DOHH2 (cell line): ENCODE measurements at regions not wholly inside any gene's neighbourhood (a gene's known extent, or its start where the extent isn't known, plus 50 kb on each side); places are given as distances from the start of the nearest gene placed in this dataset.

Experiments
- H3F3A ChIP-seq: fragments of 200-600 bp; sonication (generic), shearing (Covaris generic); 2 replicates; pipeline ENCODE4 v1.6.0; 2016; ENCODE audit warnings: antibody characterized with exemption, mild to moderate bottlenecking; ENCODE audit not compliant: control insufficient read depth, insufficient read depth
- H3K27ac ChIP-seq: fragments of 200-600 bp; sonication (generic); 2 replicates; pipeline ENCODE4 v1.5.1; 2014; ENCODE audit warnings: low read depth, mild to moderate bottlenecking, low read length, moderate library complexity
- H3K27me3 ChIP-seq: fragments of 200-600 bp; sonication (generic); 2 replicates; pipeline ENCODE4 v1.6.1; 2014; ENCODE audit warnings: mild to moderate bottlenecking, low read length, mixed read lengths; ENCODE audit not compliant: control insufficient read depth
- H3K36me3 ChIP-seq: fragments of 200-600 bp; sonication (generic); 2 replicates; pipeline ENCODE4 v1.6.1; 2014; ENCODE audit warnings: mild to moderate bottlenecking, low read length, moderate library complexity, mixed read lengths; ENCODE audit not compliant: control insufficient read depth
- H3K4me1 ChIP-seq: fragments of 200-600 bp; sonication (generic); 2 replicates; pipeline ENCODE4 v1.6.1; 2014; ENCODE audit warnings: mild to moderate bottlenecking, low read length, mixed read lengths; ENCODE audit not compliant: control insufficient read depth
- H3K4me2 ChIP-seq: fragments of 200-600 bp; sonication (generic); 2 replicates; pipeline ENCODE4 v1.6.0; 2014; ENCODE audit warnings: mild to moderate bottlenecking, low read length, moderate library complexity
- H3K4me3 ChIP-seq: fragments of 200-600 bp; sonication (generic); 2 replicates; pipeline ENCODE4 v1.5.1; 2014; ENCODE audit warnings: mild to moderate bottlenecking, low read length, mixed read lengths
- H3K79me2 ChIP-seq: fragments of 200-600 bp; sonication (generic); 2 replicates; pipeline ENCODE4 v1.6.1; 2014; ENCODE audit warnings: mild to moderate bottlenecking, low read length, mixed read lengths; ENCODE audit not compliant: control insufficient read depth
- H3K9me2 ChIP-seq: fragments of 200-600 bp; sonication (generic); replicated peaks from 2 replicates; pipeline ENCODE4 v1.6.1; 2014; ENCODE audit warnings: mild to moderate bottlenecking, low read length, mixed read lengths; ENCODE audit not compliant: control insufficient read depth
- H3K9me3 ChIP-seq: fragments of 200-600 bp; sonication (generic); 2 replicates; pipeline ENCODE4 v1.6.1; 2014; ENCODE audit warnings: antibody characterized with exemption, low read length, mixed read lengths; ENCODE audit not compliant: control insufficient read depth, insufficient read depth
- H4K20me1 ChIP-seq: fragments of 200-600 bp; sonication (generic); 2 replicates; pipeline ENCODE4 v1.6.0; 2014; ENCODE audit warnings: low read depth, mild to moderate bottlenecking, antibody characterized with exemption, low read length, moderate library complexity; ENCODE audit not compliant: control insufficient read depth, insufficient read depth
- EZH2phosphoT487 ChIP-seq: fragments of 200-600 bp; sonication (generic); IDR thresholded peaks from 2 replicates; pipeline ENCODE4 v1.6.1; 2017; ENCODE audit warnings: borderline replicate concordance, mild to moderate bottlenecking, antibody characterized with exemption, low read length, moderate library complexity, mixed read lengths
- TF ChIP-seq, protein P1 (sequence below): fragments of 200-600 bp; sonication (generic); IDR thresholded peaks from one replicate; pipeline ENCODE4 v1.5.1; 2014; ENCODE audit warnings: antibody characterized with exemption, mild to moderate bottlenecking, low read depth, low read length; ENCODE audit not compliant: poor library complexity, severe bottlenecking

DNA sequence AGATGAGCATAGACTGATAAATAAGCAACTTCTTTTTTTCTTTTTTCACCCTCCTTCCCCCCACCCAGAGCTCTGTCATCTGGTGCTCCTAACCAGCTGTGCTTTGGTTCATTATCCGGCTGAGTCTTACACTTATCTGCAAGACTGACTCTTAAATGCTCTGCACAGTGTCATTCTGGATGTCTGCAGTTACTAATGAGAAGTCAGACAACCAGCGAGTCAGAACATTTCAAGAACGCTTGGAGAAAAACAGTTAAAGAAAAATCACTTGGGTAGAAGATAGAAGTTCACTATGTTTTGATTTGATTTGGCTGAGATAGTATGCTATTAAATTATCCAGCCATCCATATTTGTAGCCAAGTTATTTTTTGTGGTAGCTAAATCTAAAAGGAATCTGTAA lies 328.9 kb upstream of the PRICKLE1 start:
- no peaks in the 10 kb centered on the region for H3K9me3 ChIP-seq
- TF ChIP-seq EZH2phosphoT487: no peak
- TF ChIP-seq, protein P1, sequence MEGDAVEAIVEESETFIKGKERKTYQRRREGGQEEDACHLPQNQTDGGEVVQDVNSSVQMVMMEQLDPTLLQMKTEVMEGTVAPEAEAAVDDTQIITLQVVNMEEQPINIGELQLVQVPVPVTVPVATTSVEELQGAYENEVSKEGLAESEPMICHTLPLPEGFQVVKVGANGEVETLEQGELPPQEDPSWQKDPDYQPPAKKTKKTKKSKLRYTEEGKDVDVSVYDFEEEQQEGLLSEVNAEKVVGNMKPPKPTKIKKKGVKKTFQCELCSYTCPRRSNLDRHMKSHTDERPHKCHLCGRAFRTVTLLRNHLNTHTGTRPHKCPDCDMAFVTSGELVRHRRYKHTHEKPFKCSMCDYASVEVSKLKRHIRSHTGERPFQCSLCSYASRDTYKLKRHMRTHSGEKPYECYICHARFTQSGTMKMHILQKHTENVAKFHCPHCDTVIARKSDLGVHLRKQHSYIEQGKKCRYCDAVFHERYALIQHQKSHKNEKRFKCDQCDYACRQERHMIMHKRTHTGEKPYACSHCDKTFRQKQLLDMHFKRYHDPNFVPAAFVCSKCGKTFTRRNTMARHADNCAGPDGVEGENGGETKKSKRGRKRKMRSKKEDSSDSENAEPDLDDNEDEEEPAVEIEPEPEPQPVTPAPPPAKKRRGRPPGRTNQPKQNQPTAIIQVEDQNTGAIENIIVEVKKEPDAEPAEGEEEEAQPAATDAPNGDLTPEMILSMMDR: no peak
- H3K27me3 ChIP-seq: no peaks in the 10 kb centered on the region
- no peak overlapping the region for H3K27ac ChIP-seq
- H3K79me2 ChIP-seq: no peaks in the 10 kb centered on the region
- no peaks in the 10 kb centered on the region for H3K4me1 ChIP-seq
- no peaks in the 10 kb centered on the region for H3K9me2 ChIP-seq
- H3F3A ChIP-seq: no peaks in the 10 kb centered on the region
- H3K36me3 ChIP-seq: no peaks in the 10 kb centered on the region
- H4K20me1 ChIP-seq: no peaks in the 10 kb centered on the region
- H3K4me2 ChIP-seq: no peak overlapping the region
- no peak overlapping the region for H3K4me3 ChIP-seq

GRCh38 chr12:42916143-42916542 lies 326.6 kb upstream of the PRICKLE1 start:
- Histone ChIP-seq H3K27ac (no peak overlapping the region), H3K4me1 (no peaks in the 10 kb centered on the region), H3K9me3 (no peaks in the 10 kb centered on the region), H3K27me3 (no peaks in the 10 kb centered on the region), H3K79me2 (no peaks in the 10 kb centered on the region), H3K36me3 (no peaks in the 10 kb centered on the region), H3F3A (no peaks in the 10 kb centered on the region), H3K4me3 (no peak overlapping the region), H3K4me2 (no peak overlapping the region), H3K9me2 (no peaks in the 10 kb centered on the region), H4K20me1 (no peaks in the 10 kb centered on the region)
- TF ChIP-seq, protein P1: no peak
- TF ChIP-seq EZH2phosphoT487: no peak

- H4K20me1 ChIP-seq: no peaks in the 10 kb centered on the region
- no peak overlapping the region for H3K4me3 ChIP-seq
- H3F3A ChIP-seq: no peaks in the 10 kb centered on the region
- TF ChIP-seq, protein P1: no peak
- TF ChIP-seq EZH2phosphoT487: no peak
- no peaks in the 10 kb centered on the region for H3K27me3 ChIP-seq
- H3K9me2 ChIP-seq: no peaks in the 10 kb centered on the region
- no peaks in the 10 kb centered on the region for H3K79me2 ChIP-seq
- H3K27ac ChIP-seq: no peak overlapping the region
- no peaks in the 10 kb centered on the region for H3K4me1 ChIP-seq
- H3K36me3 ChIP-seq: no peaks in the 10 kb centered on the region
- no peaks in the 10 kb centered on the region for H3K9me3 ChIP-seq
- H3K4me2 ChIP-seq: no peak overlapping the region
Observed at GRCh38 chr12:42915426-42915825, 325.9 kb upstream of the PRICKLE1 start.

- Histone ChIP-seq H3K9me2 (no peaks in the 10 kb centered on the region), H4K20me1 (no peaks in the 10 kb centered on the region), H3K4me1 (no peaks in the 10 kb centered on the region), H3K4me3 (no peak overlapping the region), H3K36me3 (no peaks in the 10 kb centered on the region), H3K27me3 (no peaks in the 10 kb centered on the region), H3K27ac (no peak overlapping the region), H3K9me3 (no peaks in the 10 kb centered on the region), H3K79me2 (no peaks in the 10 kb centered on the region), H3K4me2 (no peak overlapping the region), H3F3A (no peaks in the 10 kb centered on the region)
- no peak for TF ChIP-seq EZH2phosphoT487
- TF ChIP-seq, protein P1: no peak
Observed at GRCh38 chr12:42912367-42912766, 322.8 kb upstream of the PRICKLE1 start.
